NCI-H2227 treated with DMSO at 0.1 percent for 48 hours (cell line): ENCODE measurements at regions not wholly inside any gene's neighbourhood (a gene's known extent, or its start where the extent isn't known, plus 50 kb on each side); places are given as distances from the start of the nearest gene placed in this dataset.
"Not testable (repeated sequence)": the region's sequence is repeated elsewhere in the genome, so short reads cannot be mapped to it uniquely, and the experiment has no call there.

ENCODE experiments used
- DNase-seq: peaks from one replicate; lab custom pipeline; 2025; lab: John Stamatoyannopoulos, UW

DNA sequence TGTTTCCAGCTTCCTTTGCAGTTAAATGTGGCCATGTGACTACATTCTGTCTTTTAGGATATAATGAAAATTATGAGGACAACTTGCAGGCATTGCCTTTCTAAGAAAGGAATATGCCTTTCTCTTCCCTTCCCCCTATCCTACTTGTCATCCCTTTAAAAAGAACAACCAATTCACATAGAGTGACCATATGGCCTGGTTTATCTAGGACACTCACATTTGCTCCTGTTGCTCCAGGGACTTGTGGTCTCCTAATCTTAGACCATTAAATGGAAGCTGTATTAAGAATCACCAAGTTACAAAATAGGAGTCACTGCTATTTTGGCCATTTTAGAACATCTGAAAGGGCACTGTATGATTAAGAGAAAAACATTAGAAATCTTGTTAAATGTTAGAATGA is 520.3 kb downstream of the DTWD2 start:
- DNase-seq, result no peak

DNA sequence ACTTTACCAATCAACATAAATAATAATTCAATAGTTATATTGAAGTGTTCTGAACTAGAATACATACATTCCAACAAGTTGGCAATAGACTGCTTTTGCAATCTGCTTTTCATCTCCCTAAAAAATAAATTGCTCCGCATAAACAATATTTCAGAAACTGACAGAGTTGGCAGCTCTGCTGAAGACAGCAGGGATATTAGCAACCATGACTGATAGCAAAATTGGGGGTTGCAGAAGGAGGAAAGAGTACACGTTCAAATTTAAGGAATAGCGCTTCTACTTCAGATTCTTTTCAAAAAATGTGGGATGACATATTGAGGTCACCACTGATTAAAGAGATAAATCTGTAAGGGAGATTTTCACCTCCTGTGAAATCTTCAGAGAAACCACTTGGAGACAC is 521.2 kb downstream of the DTWD2 start:
- no peak for DNase-seq

GRCh38 chr5:118466418-118466817 is 521.9 kb downstream of the DTWD2 start:
- no peak for DNase-seq

- not testable (repeated sequence) for DNase-seq
Measured at GRCh38 chr5:118462276-118462675, 526.1 kb downstream of the DTWD2 start.

GRCh38 chr5:118461436-118461835 is 526.9 kb downstream of the DTWD2 start:
- DNase-seq, result no peak

DNA sequence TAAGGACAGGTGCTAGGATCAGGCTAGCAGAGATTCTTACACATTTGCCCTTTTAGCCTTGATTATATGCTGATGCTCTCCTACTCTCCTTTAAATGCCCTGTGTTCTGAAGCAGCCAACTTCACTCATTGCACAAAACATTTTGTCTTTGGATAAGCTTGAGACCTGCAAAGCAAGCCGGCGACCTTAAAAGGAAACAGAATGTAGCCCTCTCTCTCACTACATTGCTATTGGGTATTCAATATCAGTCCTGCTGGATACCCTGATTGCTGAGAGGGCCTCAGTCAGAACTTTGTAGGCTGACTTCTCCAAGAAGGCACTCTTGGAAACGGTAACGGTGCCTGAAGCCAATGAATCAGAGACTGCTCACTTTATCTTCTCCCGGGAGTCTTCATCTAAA is 528.9 kb downstream of the DTWD2 start:
- DNase-seq, result no peak

DNA sequence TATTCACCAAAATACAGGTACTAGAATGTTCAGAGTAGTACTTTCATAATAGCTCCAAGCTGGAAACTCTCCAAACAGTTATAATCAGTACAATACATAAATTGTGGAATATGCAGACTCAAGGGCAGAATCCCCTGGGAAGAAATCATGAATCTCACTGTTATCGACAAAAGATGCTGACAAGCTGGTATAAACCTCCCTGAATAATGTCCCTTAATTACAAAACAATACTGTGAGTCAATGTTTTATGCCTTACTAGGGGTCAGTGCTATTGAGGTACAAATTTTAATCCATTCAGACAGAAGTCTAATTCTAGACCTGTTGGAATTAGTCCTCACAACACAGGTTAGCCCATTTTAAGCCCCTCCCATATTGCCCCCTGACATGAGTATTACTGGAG is 532.3 kb downstream of the DTWD2 start:
- DNase-seq, result no peak

GRCh38 chr5:118451697-118452247 is 536.6 kb downstream of the DTWD2 start:
- no peak for DNase-seq

DNA sequence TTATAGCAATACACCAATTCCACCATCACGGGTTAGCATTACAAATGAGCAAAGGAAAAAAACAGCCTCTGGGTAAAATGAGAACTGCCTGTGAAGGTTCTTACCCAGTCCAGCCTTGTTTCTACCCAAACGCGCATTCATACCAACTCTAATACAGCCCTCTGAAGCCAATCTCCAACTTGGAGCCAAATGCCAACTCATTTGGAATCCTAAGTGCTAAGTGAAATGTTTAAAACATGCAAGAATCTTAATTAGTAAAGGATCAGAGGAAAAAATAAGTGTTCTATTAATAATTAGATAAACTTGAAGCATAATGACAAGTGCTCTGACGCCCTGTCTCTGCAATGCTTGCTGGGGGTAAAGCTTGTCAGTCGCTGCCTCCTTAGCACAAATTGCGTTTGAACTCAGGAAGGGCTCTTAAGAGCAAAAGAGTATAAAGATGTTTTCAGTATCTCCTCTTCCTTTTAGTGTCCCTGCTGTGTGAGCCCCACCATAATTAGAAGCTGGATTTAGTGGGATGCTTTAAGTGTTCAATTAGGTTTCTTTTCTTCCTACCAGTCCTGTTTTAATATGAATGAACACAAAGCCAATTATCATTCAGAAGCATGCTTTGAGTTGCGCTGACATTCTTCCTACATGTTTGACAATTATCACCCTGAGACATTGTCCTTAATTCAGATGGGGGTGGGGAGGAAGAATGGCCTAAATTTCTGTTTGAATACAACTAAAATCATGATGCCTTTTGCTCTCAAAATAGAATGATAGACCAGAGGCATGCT is 537.6 kb downstream of the DTWD2 start:
- peak; percentile 14 for DNase-seq

DNA sequence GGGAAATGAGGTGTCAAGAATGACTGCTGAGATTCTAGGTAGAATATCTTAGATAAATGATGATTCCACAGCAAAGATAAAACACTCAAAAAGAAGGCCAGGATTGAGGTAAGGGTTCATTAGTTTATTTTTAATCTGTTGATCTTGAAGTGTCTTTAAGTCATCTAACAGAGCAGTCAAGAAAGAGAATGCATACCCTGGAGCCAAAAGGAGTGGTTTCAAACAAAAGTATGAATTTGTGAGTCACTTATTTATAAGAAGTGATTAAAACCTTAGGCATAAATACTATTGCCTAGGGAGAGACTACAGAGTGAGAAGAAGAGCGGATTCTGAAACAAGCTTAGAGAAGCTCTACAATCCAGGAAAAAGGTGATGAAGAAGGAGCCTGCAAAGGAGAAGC is 541.0 kb downstream of the DTWD2 start:
- no peak for DNase-seq

DNA sequence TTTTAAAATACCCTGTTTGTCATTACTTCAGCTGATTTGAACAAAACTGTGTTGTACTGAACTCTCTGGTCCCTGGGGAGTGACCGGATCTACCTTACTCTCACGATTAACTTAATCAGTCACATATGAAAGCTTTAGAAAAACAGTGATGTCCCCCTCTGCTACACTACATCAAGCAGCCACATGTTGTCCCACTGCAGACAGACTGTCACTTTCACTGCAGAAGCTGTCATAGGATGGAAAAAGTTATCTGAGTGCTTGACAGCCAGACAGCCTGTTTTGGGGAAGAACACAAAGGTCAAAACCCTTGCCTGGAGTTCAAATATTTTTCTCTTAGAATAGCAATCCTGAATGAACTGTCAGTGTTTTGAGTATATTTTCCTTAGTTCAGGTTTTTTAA is 546.4 kb downstream of the DTWD2 start:
- no peak for DNase-seq

DNA sequence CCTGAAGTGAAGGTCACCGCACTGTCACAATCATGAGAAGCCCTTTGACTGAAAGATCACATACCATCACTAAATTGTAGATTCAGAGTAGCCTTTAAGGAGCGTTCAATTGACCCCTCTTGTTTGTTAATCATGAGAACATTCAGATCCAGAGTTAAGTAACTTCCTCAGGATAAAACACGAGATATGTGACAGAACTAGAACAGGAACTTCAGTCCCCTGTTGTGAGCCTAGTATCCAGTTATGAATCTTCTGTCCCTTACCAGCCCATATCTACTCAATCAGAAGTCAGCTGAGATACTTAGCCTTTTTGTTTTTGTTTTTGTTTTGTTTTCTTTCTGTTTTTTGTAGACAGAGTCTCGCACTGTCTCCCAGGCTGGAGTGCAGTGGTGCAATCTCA is 547.3 kb downstream of the DTWD2 start:
- no peak for DNase-seq

GRCh38 chr5:118440496-118440895 is 547.9 kb downstream of the DTWD2 start:
- DNase-seq, result peak; percentile 3

- DNase-seq, result peak; percentile 32
Measured at GRCh38 chr5:118439831-118440230, 548.5 kb downstream of the DTWD2 start.

GRCh38 chr5:118435131-118435530 is 553.2 kb downstream of the DTWD2 start:
- no peak for DNase-seq

GRCh38 chr5:118434522-118434921 is 553.8 kb downstream of the DTWD2 start:
- no peak for DNase-seq

- DNase-seq, result no peak
Measured at GRCh38 chr5:118430076-118430475, 558.3 kb downstream of the DTWD2 start.

- DNase-seq, result no peak
Measured at GRCh38 chr5:118407958-118408357, 580.4 kb downstream of the DTWD2 start.

DNA sequence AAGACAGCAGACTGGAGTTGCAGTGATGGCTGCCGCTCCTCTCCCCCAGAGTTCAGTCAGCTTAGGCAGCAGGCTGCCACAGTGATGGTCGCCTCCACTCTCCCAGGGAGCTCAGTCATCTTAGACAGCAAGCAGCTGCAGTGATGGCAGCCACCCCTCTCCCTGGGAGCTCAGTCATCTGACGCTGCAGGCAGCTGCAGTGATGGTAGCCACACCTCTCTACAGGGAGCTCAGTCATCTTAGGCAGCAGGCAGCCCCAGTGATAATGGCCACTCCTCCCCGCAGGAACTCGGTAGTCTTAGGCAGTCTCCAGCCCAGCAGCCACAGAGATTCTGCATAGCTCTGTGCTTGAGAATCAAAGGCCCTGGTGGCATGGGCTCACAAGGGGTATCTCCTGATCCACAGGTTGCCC is 582.7 kb downstream of the DTWD2 start:
- DNase-seq, result peak; percentile 4

DNA sequence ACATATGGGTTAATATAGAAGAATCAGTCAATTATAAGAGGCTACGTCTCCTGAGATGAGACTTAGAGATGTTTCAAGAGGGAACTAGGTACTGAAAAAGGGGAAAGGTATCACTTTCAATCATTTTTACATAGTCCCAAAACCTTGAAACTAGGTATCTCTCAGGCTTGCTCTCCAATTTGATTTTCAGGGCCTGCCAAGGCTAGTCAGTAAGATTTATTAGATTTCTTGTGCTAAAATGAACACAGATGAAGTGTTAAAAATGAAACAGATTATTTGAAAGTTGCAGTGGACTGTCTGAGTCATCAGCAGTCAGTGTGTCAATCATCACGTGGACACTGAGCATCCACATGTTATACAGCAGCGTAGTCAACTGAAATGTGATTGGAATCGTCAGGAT is 591.1 kb downstream of the DTWD2 start:
- DNase-seq, result no peak

DNA sequence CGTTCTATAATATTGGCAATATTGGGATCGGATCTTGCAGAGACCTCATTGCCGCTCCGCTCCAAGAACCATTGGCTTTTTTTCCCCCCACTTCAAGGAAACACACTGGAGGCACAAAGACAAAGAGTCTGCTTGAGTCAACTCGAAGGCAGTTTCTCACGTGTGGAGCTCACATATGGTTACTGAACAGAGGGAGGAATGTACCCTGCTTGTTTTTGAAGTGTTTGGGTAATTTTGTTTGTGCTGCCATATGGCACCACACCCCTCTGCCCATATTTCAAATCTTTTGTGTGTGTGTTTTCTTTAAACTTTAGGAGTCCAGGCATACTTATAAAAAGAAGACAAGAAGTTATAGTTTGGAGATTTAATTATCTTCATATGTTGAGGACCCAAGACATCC is 595.9 kb downstream of the DTWD2 start:
- DNase-seq, result no peak

DNA sequence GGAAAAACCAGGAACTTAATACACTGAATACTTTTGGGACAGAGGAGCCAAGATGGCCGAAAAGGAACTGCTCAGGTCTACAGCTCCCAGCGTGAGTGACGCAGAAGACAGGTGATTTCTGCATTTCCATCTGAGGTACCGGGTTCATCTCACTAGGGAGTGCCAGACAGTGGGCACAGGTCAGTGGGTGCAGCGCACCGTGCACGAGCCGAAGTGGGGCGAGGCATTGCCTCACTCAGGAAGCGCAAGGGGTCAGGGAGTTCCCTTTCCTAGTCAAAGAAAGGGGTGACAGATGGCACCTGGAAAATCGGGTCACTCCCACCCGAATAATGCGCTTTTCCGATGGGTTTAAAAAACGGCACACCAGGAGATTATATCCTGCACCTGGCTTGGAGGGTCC is 605.4 kb downstream of the DTWD2 start:
- not testable (repeated sequence) for DNase-seq

DNA sequence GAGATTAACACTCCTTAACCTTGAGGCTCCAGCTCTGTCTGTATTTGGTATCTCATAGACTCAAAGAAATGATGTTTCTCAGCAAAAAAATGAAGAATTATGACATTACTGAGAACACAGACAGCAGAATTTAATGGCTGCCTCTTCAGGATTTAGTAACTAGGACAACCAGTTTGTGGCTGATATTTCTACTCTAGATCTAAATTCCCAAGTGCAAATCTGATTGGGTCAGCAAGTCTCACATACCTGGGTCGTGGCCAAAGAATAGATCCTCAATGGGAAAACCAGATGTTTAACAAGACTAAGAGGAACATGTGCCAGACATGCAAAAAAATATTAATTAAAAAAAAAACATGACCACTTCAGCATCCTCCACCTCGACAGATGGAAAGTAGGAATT is 608.9 kb downstream of the DTWD2 start:
- no peak for DNase-seq

- DNase-seq, result no peak
Measured at GRCh38 chr5:118378959-118379358, 609.4 kb downstream of the DTWD2 start.
